Neural cell (in vitro differentiated cells): ENCODE measurements at regions not wholly inside any gene's neighbourhood (a gene's known extent, or its start where the extent isn't known, plus 50 kb on each side); places are given as distances from the start of the nearest gene placed in this dataset.

Experiments used
- H2AFZ ChIP-seq: fragments of 200-600, 300-800 bp; sonication (generic), shearing (Covaris generic); 2 replicates; pipeline ENCODE4 v1.6.0; 2014; ENCODE audit warnings: low read depth, mild to moderate bottlenecking, antibody characterized with exemption, low read length, moderate library complexity
- H3F3A ChIP-seq: fragments of 200-600 bp; shearing (Covaris generic); 2 replicates; pipeline ENCODE4 v1.6.1; 2016; ENCODE audit warnings: mild to moderate bottlenecking, moderate library complexity, mixed read lengths, antibody characterized with exemption, low read length; ENCODE audit not compliant: insufficient read depth, poor library complexity, severe bottlenecking
- H3K27ac ChIP-seq: fragments of 200-600, 300-800 bp; sonication (generic), shearing (Covaris generic); 2 replicates; pipeline ENCODE4 v1.5.1; 2014; ENCODE audit warnings: mild to moderate bottlenecking, low read length, moderate library complexity
- H3K27me3 ChIP-seq: fragments of 300-800, 200-600 bp; sonication (generic), shearing (Covaris generic); 2 replicates; pipeline ENCODE4 v1.6.0; 2014; ENCODE audit warnings: mild to moderate bottlenecking, low read depth, low read length, moderate library complexity; ENCODE audit not compliant: insufficient read depth
- H3K36me3 ChIP-seq: fragments of 300-800, 200-600 bp; sonication (generic), shearing (Covaris generic); 2 replicates; pipeline ENCODE4 v1.5.1; 2014; ENCODE audit warnings: mild to moderate bottlenecking, antibody characterized with exemption, low read length, moderate library complexity; ENCODE audit not compliant: insufficient read depth
- H3K4me2 ChIP-seq: fragments of 300-800, 200-600 bp; sonication (generic), shearing (Covaris generic); 2 replicates; pipeline ENCODE4 v1.6.0; 2014; ENCODE audit warnings: mild to moderate bottlenecking, low read length
- H3K4me3 ChIP-seq: fragments of 300-800, 200-600 bp; sonication (generic), shearing (Covaris generic); 2 replicates; pipeline ENCODE4 v1.5.1; 2014; ENCODE audit warnings: mild to moderate bottlenecking, low read length, moderate library complexity
- H3K79me2 ChIP-seq: fragments of 200-600 bp; shearing (Covaris generic); replicated peaks from 2 replicates; pipeline ENCODE4 v1.6.0; 2014; ENCODE audit warnings: mild to moderate bottlenecking, low read length, moderate library complexity; ENCODE audit not compliant: insufficient read depth
- H3K9ac ChIP-seq: fragments of 300-800, 200-600 bp; sonication (generic), shearing (Covaris generic); 2 replicates; pipeline ENCODE4 v1.6.1; 2016; ENCODE audit warnings: mild to moderate bottlenecking, low read length, mixed read lengths
- H3K9me2 ChIP-seq: fragments of 200-600 bp; shearing (Covaris generic); 2 replicates; pipeline ENCODE4 v1.6.1; 2016; ENCODE audit warnings: mild to moderate bottlenecking, low read length, mixed read lengths; ENCODE audit not compliant: insufficient read depth
- H3K9me3 ChIP-seq: fragments of 200-600, 300-800 bp; sonication (generic), shearing (Covaris generic); 2 replicates; pipeline ENCODE4 v1.6.1; 2016; ENCODE audit warnings: mild to moderate bottlenecking, mixed run types, low read length, moderate library complexity, mixed read lengths
- H4K20me1 ChIP-seq: fragments of 200-600 bp; shearing (Covaris generic); 2 replicates; pipeline ENCODE4 v1.6.1; 2016; ENCODE audit warnings: mild to moderate bottlenecking, mixed run types; ENCODE audit not compliant: insufficient read depth
- CTCF ChIP-seq: fragments of 450-650 bp; IDR thresholded peaks from 2 replicates; pipeline ENCODE4 v1.5.1; 2014; ENCODE audit warnings: antibody characterized with exemption, mild to moderate bottlenecking, moderate library complexity; ENCODE audit not compliant: poor library complexity, severe bottlenecking
- EP300 ChIP-seq: fragments of 450-650 bp; conservative IDR thresholded peaks from 2 replicates; pipeline ENCODE4 v1.6.1; 2014; ENCODE audit warnings: antibody characterized with exemption, mild to moderate bottlenecking, moderate library complexity; ENCODE audit not compliant: poor library complexity, severe bottlenecking
- EZH2 ChIP-seq: fragments of 200-600, 300-800 bp; shearing (Covaris generic), sonication (generic); IDR thresholded peaks from 2 replicates; pipeline ENCODE4 v1.6.1; 2014; ENCODE audit warnings: antibody characterized with exemption, low read length, borderline replicate concordance, mild to moderate bottlenecking; ENCODE audit not compliant: insufficient read depth, poor library complexity, severe bottlenecking
- MXI1 ChIP-seq: fragments of 450-650 bp; conservative IDR thresholded peaks from 2 replicates; pipeline ENCODE4 v1.6.1; 2014; ENCODE audit warnings: antibody characterized with exemption, mild to moderate bottlenecking; ENCODE audit not compliant: poor library complexity, severe bottlenecking
- POLR2AphosphoS5 ChIP-seq: IDR thresholded peaks from 2 replicates; pipeline ENCODE4 v1.6.1; 2012
- RAD21 ChIP-seq: fragments of 450-650 bp; conservative IDR thresholded peaks from 2 replicates; pipeline ENCODE4 v1.6.1; 2014; ENCODE audit warnings: antibody characterized with exemption, mild to moderate bottlenecking, moderate library complexity
- SMC3 ChIP-seq: fragments of 450-650 bp; conservative IDR thresholded peaks from 2 replicates; pipeline ENCODE4 v1.6.1; 2014; ENCODE audit warnings: antibody characterized with exemption, mild to moderate bottlenecking, moderate library complexity; ENCODE audit not compliant: poor library complexity
- TAF1 ChIP-seq: IDR thresholded peaks from 2 replicates; pipeline ENCODE4 v1.6.1; 2012; ENCODE audit warnings: low read depth
- TF ChIP-seq, protein P1 (sequence below): IDR thresholded peaks from 2 replicates; pipeline ENCODE4 v1.6.1; 2012; ENCODE audit warnings: borderline replicate concordance

DNA sequence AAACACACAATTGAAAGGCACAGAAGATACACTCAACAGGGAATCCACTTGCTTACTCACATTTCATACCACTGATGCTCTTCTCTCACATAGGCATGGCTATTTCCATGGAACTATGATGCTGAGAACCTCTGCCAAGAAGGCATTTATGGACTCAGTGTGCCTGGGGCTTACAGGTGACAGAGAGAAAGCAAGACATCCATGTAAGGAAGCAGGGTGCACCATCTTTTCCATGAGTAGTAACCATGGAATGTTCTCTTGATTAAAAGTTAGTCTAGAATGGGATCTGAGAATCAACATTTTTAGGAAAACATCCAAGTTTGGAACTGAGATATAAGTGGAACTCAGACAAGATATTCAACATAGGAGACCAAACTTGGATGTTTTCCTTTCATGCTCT is 52.5 kb upstream of the MACC1 start:
- H3K27me3 ChIP-seq, result no peaks in the 10 kb centered on the region

DNA sequence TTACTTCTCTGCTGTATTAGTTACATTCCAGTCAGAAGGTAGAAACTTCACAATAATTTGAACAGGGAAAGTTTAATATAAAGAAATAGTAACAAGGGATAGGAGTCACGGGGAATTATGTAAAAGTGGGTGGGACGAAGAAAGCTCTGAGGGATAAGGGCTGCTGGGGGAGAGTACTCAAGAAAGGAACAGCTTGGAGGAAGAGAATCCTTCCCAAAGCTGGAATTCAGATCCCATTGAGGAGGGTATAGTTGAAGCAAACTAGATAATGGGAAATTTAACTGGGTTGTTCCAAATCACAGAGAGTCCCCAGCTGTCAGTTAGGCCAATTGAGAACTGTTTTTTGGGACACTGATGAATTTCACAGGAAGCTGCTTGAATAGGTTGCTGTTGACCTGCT is 53.2 kb upstream of the MACC1 start:
- H2AFZ ChIP-seq, result no peak overlapping the region
- no peaks in the 10 kb centered on the region for H4K20me1 ChIP-seq

More for the DNA sequence above, 52.5 kb upstream of the MACC1 start:
- no peak overlapping the region for H2AFZ ChIP-seq
- no peaks in the 10 kb centered on the region for H3K36me3 ChIP-seq
- no peaks in the 10 kb centered on the region for H3K9me3 ChIP-seq
- no peaks in the 10 kb centered on the region for H4K20me1 ChIP-seq
- H3K4me3 ChIP-seq, result no peak overlapping the region
- no peak overlapping the region for H3K9ac ChIP-seq
- TF ChIP-seq TAF1 (no peak), CTCF (no peak), RAD21 (no peak), SMC3 (no peak), POLR2AphosphoS5 (no peak), EZH2 (no peak), MXI1 (no peak), EP300 (no peak)
- TF ChIP-seq, protein P1, sequence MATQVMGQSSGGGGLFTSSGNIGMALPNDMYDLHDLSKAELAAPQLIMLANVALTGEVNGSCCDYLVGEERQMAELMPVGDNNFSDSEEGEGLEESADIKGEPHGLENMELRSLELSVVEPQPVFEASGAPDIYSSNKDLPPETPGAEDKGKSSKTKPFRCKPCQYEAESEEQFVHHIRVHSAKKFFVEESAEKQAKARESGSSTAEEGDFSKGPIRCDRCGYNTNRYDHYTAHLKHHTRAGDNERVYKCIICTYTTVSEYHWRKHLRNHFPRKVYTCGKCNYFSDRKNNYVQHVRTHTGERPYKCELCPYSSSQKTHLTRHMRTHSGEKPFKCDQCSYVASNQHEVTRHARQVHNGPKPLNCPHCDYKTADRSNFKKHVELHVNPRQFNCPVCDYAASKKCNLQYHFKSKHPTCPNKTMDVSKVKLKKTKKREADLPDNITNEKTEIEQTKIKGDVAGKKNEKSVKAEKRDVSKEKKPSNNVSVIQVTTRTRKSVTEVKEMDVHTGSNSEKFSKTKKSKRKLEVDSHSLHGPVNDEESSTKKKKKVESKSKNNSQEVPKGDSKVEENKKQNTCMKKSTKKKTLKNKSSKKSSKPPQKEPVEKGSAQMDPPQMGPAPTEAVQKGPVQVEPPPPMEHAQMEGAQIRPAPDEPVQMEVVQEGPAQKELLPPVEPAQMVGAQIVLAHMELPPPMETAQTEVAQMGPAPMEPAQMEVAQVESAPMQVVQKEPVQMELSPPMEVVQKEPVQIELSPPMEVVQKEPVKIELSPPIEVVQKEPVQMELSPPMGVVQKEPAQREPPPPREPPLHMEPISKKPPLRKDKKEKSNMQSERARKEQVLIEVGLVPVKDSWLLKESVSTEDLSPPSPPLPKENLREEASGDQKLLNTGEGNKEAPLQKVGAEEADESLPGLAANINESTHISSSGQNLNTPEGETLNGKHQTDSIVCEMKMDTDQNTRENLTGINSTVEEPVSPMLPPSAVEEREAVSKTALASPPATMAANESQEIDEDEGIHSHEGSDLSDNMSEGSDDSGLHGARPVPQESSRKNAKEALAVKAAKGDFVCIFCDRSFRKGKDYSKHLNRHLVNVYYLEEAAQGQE, result no peak
- H3F3A ChIP-seq, result no peaks in the 10 kb centered on the region
- H3K27ac ChIP-seq, result no peak overlapping the region
- H3K79me2 ChIP-seq, result no peaks in the 10 kb centered on the region
- no peak overlapping the region for H3K4me2 ChIP-seq
- no peaks in the 10 kb centered on the region for H3K9me2 ChIP-seq

More for the DNA sequence above, 53.2 kb upstream of the MACC1 start:
- H3K4me2 ChIP-seq, result no peak overlapping the region
- H3K27ac ChIP-seq, result no peak overlapping the region
- H3K36me3 ChIP-seq, result no peaks in the 10 kb centered on the region
- H3K9me3 ChIP-seq, result no peaks in the 10 kb centered on the region
- no peaks in the 10 kb centered on the region for H3K27me3 ChIP-seq
- H3F3A ChIP-seq, result no peaks in the 10 kb centered on the region
- H3K4me3 ChIP-seq, result no peak overlapping the region
- H3K79me2 ChIP-seq, result no peaks in the 10 kb centered on the region
- H3K9me2 ChIP-seq, result no peaks in the 10 kb centered on the region
- TF ChIP-seq POLR2AphosphoS5 (no peak), EZH2 (no peak), EP300 (no peak), SMC3 (no peak), RAD21 (no peak), TAF1 (no peak), MXI1 (no peak), CTCF (no peak)
- TF ChIP-seq, protein P1, result no peak
- no peak overlapping the region for H3K9ac ChIP-seq
